Endodermal cell (in vitro differentiated cells): ENCODE measurements at regions not wholly inside any gene's neighbourhood (a gene's known extent, or its start where the extent isn't known, plus 50 kb on each side); places are given as distances from the start of the nearest gene placed in this dataset.

ENCODE experiments used
- DNase-seq: peaks from one replicate; pipeline ENCODE4 v3.0.0-alpha.2; 2017
- H3K27ac ChIP-seq: 2 replicates; pipeline ENCODE4 v1.5.1; 2013; ENCODE audit warnings: mild to moderate bottlenecking, low read depth, low read length, moderate library complexity
- H3K27me3 ChIP-seq: 2 replicates; pipeline ENCODE4 v1.6.1; 2013; ENCODE audit warnings: mild to moderate bottlenecking, low read length, moderate library complexity; ENCODE audit not compliant: insufficient read depth, control insufficient read depth, poor library complexity, severe bottlenecking
- H3K36me3 ChIP-seq: 2 replicates; pipeline ENCODE4 v1.7.0; 2013; ENCODE audit warnings: mild to moderate bottlenecking, low read length, moderate library complexity; ENCODE audit not compliant: control insufficient read depth, insufficient read depth
- H3K4me1 ChIP-seq: one replicate; pipeline ENCODE4 v1.7.0; 2013; ENCODE audit warnings: low read length; ENCODE audit not compliant: control insufficient read depth, insufficient read depth
- H3K4me3 ChIP-seq: 2 replicates; pipeline ENCODE4 v1.5.1; 2013; ENCODE audit warnings: mild to moderate bottlenecking, low read length, moderate library complexity
- H3K9ac ChIP-seq: 2 replicates; pipeline ENCODE4 v1.6.1; 2013; ENCODE audit warnings: mild to moderate bottlenecking, low read length, moderate library complexity; ENCODE audit not compliant: poor library complexity, severe bottlenecking; ENCODE audit errors: extremely low read depth
- H3K9me3 ChIP-seq: 2 replicates; pipeline ENCODE4 v1.6.1; 2013; ENCODE audit warnings: mild to moderate bottlenecking, low read length, moderate library complexity; ENCODE audit not compliant: control insufficient read depth
- H3K27ac Mint-ChIP-seq: 2 replicates; pipeline ENCODE4 v1.8.0; 2020; ENCODE audit warnings: mixed read lengths
- H3K27me3 Mint-ChIP-seq: 2 replicates; pipeline ENCODE4 v1.8.0; 2021; ENCODE audit warnings: mild to moderate bottlenecking, mixed read lengths; ENCODE audit not compliant: insufficient read depth
- H3K36me3 Mint-ChIP-seq: 2 replicates; pipeline ENCODE4 v1.8.0; 2020; ENCODE audit warnings: low read depth, mixed read lengths
- H3K4me1 Mint-ChIP-seq: 2 replicates; pipeline ENCODE4 v1.8.0; 2020; ENCODE audit warnings: mixed read lengths
- H3K4me3 Mint-ChIP-seq: 2 replicates; pipeline ENCODE4 v1.8.0; 2020; ENCODE audit warnings: mild to moderate bottlenecking, moderate library complexity, mixed read lengths
- H3K9me3 Mint-ChIP-seq: 2 replicates; pipeline ENCODE4 v1.8.0; 2020; ENCODE audit warnings: mild to moderate bottlenecking, mixed read lengths
- WGBS, 2 experiments: methylation state at CpG; one replicate each; pipeline versions ENCODE4 v1.1.5 to v1.1.7; 2013; ENCODE audit warnings: missing lambda C conversion rate in 2 of 2, mixed read lengths in 1 of 2; ENCODE audit not compliant: insufficient coverage in 1 of 2, insufficient read length in 1 of 2; 5-methylcytosine and 5-hydroxymethylcytosine counted together
- TF ChIP-seq, protein P1 (sequence below): fragments of 200-600 bp; sonication (generic); conservative IDR thresholded peaks from 2 replicates; pipeline ENCODE4 v1.5.0; 2021; ENCODE audit warnings: antibody characterized with exemption, mild to moderate bottlenecking

DNA sequence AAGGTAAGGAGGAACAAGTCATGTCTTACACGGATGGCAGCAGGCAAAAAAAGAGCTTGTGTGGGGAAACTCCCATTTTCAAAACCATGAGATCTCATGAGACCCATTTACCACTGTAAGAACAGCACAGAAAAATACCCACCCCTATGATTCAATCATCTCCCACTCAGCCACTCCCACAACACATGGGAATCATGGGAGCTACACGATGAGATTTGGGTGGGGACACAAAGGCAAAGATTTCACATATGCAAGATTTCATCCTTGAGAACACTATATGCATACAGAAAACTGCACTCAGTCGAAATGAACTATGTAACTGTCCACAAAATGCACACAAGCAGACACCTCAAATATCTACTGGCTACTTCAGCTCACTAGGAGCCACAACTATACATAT is 480.6 kb upstream of the BTBD3 start:
- H3K9me3 Mint-ChIP-seq: peaks cover 34% of the 10 kb centered on the region
- DNase-seq: no peak
- H3K4me1 ChIP-seq: no peaks in the 10 kb centered on the region
- H3K27me3 ChIP-seq: no peaks in the 10 kb centered on the region
- peaks cover 15% of the 10 kb centered on the region for H3K36me3 Mint-ChIP-seq
- H3K27me3 Mint-ChIP-seq: no peaks in the 10 kb centered on the region
- H3K9me3 ChIP-seq: peaks cover 31% of the 10 kb centered on the region
- H3K27ac Mint-ChIP-seq: no peak overlapping the region
- no peaks in the 10 kb centered on the region for H3K4me1 Mint-ChIP-seq
- H3K9ac ChIP-seq: no peak overlapping the region
- H3K4me3 Mint-ChIP-seq: no peak overlapping the region
- no peaks in the 10 kb centered on the region for H3K36me3 ChIP-seq
- H3K4me3 ChIP-seq: no peak overlapping the region
- WGBS, 2 experiments: 92% methylated on average over 2 to 3 of the region's 3 CpGs
- TF ChIP-seq, protein P1, sequence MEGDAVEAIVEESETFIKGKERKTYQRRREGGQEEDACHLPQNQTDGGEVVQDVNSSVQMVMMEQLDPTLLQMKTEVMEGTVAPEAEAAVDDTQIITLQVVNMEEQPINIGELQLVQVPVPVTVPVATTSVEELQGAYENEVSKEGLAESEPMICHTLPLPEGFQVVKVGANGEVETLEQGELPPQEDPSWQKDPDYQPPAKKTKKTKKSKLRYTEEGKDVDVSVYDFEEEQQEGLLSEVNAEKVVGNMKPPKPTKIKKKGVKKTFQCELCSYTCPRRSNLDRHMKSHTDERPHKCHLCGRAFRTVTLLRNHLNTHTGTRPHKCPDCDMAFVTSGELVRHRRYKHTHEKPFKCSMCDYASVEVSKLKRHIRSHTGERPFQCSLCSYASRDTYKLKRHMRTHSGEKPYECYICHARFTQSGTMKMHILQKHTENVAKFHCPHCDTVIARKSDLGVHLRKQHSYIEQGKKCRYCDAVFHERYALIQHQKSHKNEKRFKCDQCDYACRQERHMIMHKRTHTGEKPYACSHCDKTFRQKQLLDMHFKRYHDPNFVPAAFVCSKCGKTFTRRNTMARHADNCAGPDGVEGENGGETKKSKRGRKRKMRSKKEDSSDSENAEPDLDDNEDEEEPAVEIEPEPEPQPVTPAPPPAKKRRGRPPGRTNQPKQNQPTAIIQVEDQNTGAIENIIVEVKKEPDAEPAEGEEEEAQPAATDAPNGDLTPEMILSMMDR: no peak
- no peak overlapping the region for H3K27ac ChIP-seq

DNA sequence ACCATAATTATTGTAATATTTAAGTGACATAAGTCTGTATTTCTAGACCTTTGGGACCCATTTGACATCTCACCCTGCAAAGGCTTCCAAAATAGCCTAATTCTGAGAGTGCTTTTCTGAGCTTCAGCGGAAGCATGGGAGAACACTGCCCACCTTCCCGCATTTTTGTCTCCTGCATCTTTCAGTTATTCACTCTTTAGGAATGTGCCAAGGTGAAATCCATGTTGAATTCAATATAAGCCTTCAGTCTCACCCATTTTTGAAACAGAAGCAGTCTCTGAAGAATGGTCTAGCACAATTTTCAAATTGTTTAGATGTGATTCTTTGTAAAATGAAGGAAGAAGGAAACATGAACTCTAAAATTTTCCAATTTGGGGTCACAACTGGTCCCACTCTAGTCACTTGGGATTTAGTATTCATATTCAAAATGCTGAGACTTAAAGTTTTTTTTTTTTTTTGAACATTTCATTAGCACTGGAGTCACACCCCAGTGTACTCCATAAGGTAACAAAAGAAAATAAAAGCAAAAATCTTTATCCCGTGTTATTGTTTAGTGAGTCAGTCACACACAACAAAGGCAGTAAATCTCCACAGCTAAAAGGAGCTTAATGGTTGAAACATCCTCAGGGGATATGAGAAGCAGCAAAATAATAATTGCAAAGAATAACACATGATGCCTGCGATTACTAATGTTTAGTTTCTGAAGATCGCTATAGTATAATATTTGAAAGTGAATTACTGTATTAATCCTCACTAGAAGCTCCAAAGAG is 479.9 kb upstream of the BTBD3 start:
- peaks cover 15% of the 10 kb centered on the region for H3K36me3 Mint-ChIP-seq
- WGBS, 2 experiments: 92 to 94% methylated on average over 2 to 4 of the region's 5 CpGs
- H3K4me3 Mint-ChIP-seq: no peak overlapping the region
- DNase-seq: no peak
- no peak overlapping the region for H3K4me3 ChIP-seq
- no peaks in the 10 kb centered on the region for H3K27me3 Mint-ChIP-seq
- TF ChIP-seq, protein P1: no peak
- H3K27ac Mint-ChIP-seq: no peak overlapping the region
- no peaks in the 10 kb centered on the region for H3K4me1 Mint-ChIP-seq
- peaks cover 31% of the 10 kb centered on the region for H3K9me3 ChIP-seq
- H3K27ac ChIP-seq: no peak overlapping the region
- no peaks in the 10 kb centered on the region for H3K27me3 ChIP-seq
- H3K36me3 ChIP-seq: no peaks in the 10 kb centered on the region
- peaks cover under 1% of the 10 kb centered on the region for H3K4me1 ChIP-seq
- peaks cover 34% of the 10 kb centered on the region for H3K9me3 Mint-ChIP-seq
- H3K9ac ChIP-seq: no peak overlapping the region

GRCh38 chr20:11438412-11438811 is 479.3 kb upstream of the BTBD3 start:
- Mint-ChIP-seq H3K4me1 (peaks cover 2% of the 10 kb centered on the region), H3K9me3 (peaks cover 34% of the 10 kb centered on the region), H3K4me3 (no peak overlapping the region), H3K27me3 (no peaks in the 10 kb centered on the region), H3K36me3 (peaks cover 15% of the 10 kb centered on the region), H3K27ac (no peak overlapping the region)
- TF ChIP-seq, protein P1: no peak
- Histone ChIP-seq H3K4me3 (no peak overlapping the region), H3K9me3 (peaks cover 31% of the 10 kb centered on the region), H3K27me3 (no peaks in the 10 kb centered on the region), H3K36me3 (no peaks in the 10 kb centered on the region), H3K4me1 (peaks cover 6% of the 10 kb centered on the region), H3K27ac (no peak overlapping the region), H3K9ac (no peak overlapping the region)
- no peak for DNase-seq
- WGBS, 2 experiments: 86 to 91% methylated on average over 3 to 6 of the region's 6 CpGs
